ENCODE measurements at regions not wholly inside any gene's neighbourhood (a gene's known extent, or its start where the extent isn't known, plus 50 kb on each side); places are given as distances from the start of the nearest gene placed in this dataset.

DNA sequence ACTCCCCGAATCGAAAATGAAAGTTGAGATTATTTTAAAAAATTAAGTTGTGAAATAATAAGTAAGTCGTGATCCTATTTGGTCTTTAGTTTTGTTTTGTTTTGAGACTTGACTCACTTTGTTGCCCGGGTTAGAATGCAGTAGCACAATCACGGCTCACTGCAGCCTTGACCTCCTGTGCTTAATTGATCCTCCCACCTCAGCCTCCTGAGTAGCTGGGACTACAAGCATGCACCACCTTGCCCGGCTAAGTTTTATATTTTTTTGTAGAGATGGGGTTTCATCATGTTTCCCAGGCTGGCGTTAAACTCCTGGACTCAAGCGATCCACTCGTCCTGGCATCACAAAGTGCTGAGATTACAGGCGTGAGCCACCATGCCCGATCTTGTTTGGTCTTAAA, 326.2 kb downstream of the MYCN start:
- DNase-seq (no peak), ATAC-seq (ENCODE audit: poor library complexity) (no peak)
- H3K36me3 ChIP-seq (ENCODE audit: insufficient read depth, low read length), result no peaks in the 10 kb centered on the region
- H3K27me3 ChIP-seq (ENCODE audit: control insufficient read depth in 1 of 2, insufficient read depth in 2 of 2, low read length in 2 of 2), result no peaks in the 10 kb centered on the region
- H3K36me3 Mint-ChIP-seq (ENCODE audit: low read depth), result no peaks in the 10 kb centered on the region
- intact Hi-C loops (cut with DNase I, micrococcal nuclease), result no loop called here
- no peaks in the 10 kb centered on the region for H3K4me1 ChIP-seq (ENCODE audit: insufficient read depth, low read length)
- TF ChIP-seq, protein P1, sequence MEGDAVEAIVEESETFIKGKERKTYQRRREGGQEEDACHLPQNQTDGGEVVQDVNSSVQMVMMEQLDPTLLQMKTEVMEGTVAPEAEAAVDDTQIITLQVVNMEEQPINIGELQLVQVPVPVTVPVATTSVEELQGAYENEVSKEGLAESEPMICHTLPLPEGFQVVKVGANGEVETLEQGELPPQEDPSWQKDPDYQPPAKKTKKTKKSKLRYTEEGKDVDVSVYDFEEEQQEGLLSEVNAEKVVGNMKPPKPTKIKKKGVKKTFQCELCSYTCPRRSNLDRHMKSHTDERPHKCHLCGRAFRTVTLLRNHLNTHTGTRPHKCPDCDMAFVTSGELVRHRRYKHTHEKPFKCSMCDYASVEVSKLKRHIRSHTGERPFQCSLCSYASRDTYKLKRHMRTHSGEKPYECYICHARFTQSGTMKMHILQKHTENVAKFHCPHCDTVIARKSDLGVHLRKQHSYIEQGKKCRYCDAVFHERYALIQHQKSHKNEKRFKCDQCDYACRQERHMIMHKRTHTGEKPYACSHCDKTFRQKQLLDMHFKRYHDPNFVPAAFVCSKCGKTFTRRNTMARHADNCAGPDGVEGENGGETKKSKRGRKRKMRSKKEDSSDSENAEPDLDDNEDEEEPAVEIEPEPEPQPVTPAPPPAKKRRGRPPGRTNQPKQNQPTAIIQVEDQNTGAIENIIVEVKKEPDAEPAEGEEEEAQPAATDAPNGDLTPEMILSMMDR (IDR thresholded peaks at IDR 0.05), result no peak
- H3K9me3 ChIP-seq (ENCODE audit: control insufficient read depth in 1 of 2, insufficient read depth in 1 of 2, low read length in 2 of 2), result no peaks in the 10 kb centered on the region
- no peak overlapping the region for H3K4me3 ChIP-seq (ENCODE audit: low read length)
- ChIA-PET POLR2A (no interaction called here), CTCF (no interaction called here)
- no peaks in the 10 kb centered on the region for H3K27me3 Mint-ChIP-seq
- no peak overlapping the region for H3K4me3 Mint-ChIP-seq
- no peaks in the 10 kb centered on the region for H3K4me1 Mint-ChIP-seq (ENCODE audit: low read depth)
- H3K9me3 Mint-ChIP-seq, result no peaks in the 10 kb centered on the region
- no peak overlapping the region for H3K27ac ChIP-seq (ENCODE audit: low read depth in 1 of 2, low read length in 2 of 2)
- no peak overlapping the region for H3K27ac Mint-ChIP-seq

DNA sequence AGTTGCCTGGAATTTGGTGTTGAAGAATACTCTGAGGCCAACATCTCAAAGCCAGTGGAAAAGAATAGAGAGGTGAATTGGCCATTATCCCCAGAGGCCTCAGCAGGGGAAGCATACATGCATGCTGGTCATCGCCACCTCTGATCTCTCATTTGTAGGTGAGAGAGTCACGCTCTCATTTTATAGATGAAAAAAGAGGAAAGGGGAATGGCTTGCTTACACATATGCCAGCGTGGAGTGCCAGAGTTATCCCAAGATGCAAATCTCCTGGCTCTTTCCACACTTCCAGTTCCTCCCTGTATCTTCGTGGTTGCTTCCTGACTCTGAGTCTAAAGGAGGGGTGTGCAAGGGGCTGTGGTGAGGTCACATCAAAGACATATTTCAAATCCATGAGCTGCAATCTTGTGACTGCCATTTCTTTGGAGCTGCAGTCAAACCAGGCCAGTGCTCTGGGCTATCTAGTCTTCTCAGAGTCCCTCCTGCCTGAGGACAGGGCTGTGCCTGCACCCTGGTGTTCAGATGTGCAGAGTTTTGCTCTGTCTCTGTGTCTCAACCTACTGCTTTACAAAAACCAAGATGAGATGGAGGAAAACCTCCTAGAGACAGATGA, 324.7 kb downstream of the MYCN start:
- Mint-ChIP-seq H3K27me3 (no peaks in the 10 kb centered on the region), H3K27ac (no peak overlapping the region), H3K36me3 (ENCODE audit: low read depth) (no peaks in the 10 kb centered on the region), H3K4me3 (no peak overlapping the region), H3K4me1 (ENCODE audit: low read depth) (no peaks in the 10 kb centered on the region), H3K9me3 (no peaks in the 10 kb centered on the region)
- Histone ChIP-seq H3K36me3 (ENCODE audit: insufficient read depth, low read length) (no peaks in the 10 kb centered on the region), H3K27ac (ENCODE audit: low read depth in 1 of 2, low read length in 2 of 2) (no peak overlapping the region), H3K27me3 (ENCODE audit: control insufficient read depth in 1 of 2, insufficient read depth in 2 of 2, low read length in 2 of 2) (no peaks in the 10 kb centered on the region), H3K9me3 (ENCODE audit: control insufficient read depth in 1 of 2, insufficient read depth in 1 of 2, low read length in 2 of 2) (no peaks in the 10 kb centered on the region), H3K4me3 (ENCODE audit: low read length) (no peak overlapping the region), H3K4me1 (ENCODE audit: insufficient read depth, low read length) (no peaks in the 10 kb centered on the region)
- DNase-seq (no peak), ATAC-seq (ENCODE audit: poor library complexity) (no peak)
- ChIA-PET POLR2A (no interaction called here), CTCF (no interaction called here)
- intact Hi-C loops (cut with DNase I, micrococcal nuclease), result no loop called here
- TF ChIP-seq, protein P1 (IDR thresholded peaks at IDR 0.05), result no peak

DNA sequence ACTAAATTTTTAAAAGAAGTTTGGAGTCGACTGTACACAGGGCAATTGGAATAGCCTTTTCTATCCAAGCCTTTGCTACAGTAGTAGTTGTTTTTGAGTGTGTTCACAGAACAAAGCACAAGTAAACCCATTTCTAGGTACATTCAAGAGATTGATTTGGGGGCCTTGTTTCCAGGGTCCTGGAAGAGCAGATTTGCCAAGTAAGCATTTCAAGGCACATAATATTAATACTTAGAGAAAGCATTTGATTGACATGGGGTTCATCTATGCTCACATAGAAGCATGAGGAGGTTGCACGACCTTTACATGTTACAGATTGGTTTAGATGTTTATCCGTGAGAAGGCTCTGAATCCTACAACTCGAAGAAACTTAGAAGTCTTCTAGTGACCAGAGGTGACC, 324.1 kb downstream of the MYCN start:
- Mint-ChIP-seq H3K4me1 (ENCODE audit: low read depth) (no peaks in the 10 kb centered on the region), H3K27me3 (no peaks in the 10 kb centered on the region), H3K27ac (no peak overlapping the region), H3K9me3 (no peaks in the 10 kb centered on the region), H3K4me3 (no peak overlapping the region), H3K36me3 (ENCODE audit: low read depth) (no peaks in the 10 kb centered on the region)
- TF ChIP-seq, protein P1 (IDR thresholded peaks at IDR 0.05), result no peak
- Histone ChIP-seq H3K9me3 (ENCODE audit: control insufficient read depth in 1 of 2, insufficient read depth in 1 of 2, low read length in 2 of 2) (no peaks in the 10 kb centered on the region), H3K27me3 (ENCODE audit: control insufficient read depth in 1 of 2, insufficient read depth in 2 of 2, low read length in 2 of 2) (no peaks in the 10 kb centered on the region), H3K36me3 (ENCODE audit: insufficient read depth, low read length) (no peaks in the 10 kb centered on the region), H3K27ac (ENCODE audit: low read depth in 1 of 2, low read length in 2 of 2) (no peak overlapping the region), H3K4me1 (ENCODE audit: insufficient read depth, low read length) (no peaks in the 10 kb centered on the region), H3K4me3 (ENCODE audit: low read length) (no peak overlapping the region)
- ChIA-PET CTCF (no interaction called here), POLR2A (no interaction called here)
- DNase-seq, result no peak
- ATAC-seq (ENCODE audit: poor library complexity), result no peak
- intact Hi-C loops (cut with DNase I, micrococcal nuclease), result no loop called here
